Right ventricle myocardium superior (tissue), 1 donor: ENCODE measurements at regions not wholly inside any gene's neighbourhood (a gene's known extent, or its start where the extent isn't known, plus 50 kb on each side); places are given as distances from the start of the nearest gene placed in this dataset.

Experiments used
- ATAC-seq: fragments of 200-7000 bp; cut with Tn5 transposase; one replicate; pipeline ENCODE4 v1.9.1; 2020; ENCODE audit warnings: mild to moderate bottlenecking; ENCODE audit not compliant: poor library complexity
- DNase-seq: peaks from one replicate; pipeline ENCODE4 v3.0.0-alpha.2; 2020
- intact Hi-C: fragments of 100-400 bp; cut with DNase I; formaldehyde crosslinking; loops from one replicate; pipeline ENCODE4 v1.11.2; 2022
- donor health status: DM: no; HTN: yes; CAD: no; lungs with severe emphysema.

DNA sequence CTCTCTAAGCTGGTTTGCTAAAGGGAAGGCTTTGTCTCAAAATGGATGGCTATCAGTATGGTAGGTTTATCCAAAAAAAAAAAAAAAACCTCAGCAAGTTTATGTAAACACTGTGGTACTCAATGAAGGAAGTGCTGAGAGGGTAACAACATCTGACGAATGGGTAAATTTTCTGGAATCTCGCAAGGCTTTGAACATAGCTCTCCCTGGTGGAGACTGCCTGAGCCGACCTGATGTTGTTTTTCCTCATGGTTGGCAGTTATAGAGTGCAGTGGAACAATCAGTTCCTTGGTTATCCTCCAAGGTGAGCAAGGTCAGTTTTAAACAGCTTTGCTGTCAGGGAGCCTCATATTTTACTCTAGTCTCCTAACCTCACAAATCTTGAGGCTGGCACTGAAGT lies 94.6 kb downstream of the ZPLD1 start:
- DNase-seq (no peak), ATAC-seq (peak; percentile 82)
- intact Hi-C loops = no loop called here

DNA sequence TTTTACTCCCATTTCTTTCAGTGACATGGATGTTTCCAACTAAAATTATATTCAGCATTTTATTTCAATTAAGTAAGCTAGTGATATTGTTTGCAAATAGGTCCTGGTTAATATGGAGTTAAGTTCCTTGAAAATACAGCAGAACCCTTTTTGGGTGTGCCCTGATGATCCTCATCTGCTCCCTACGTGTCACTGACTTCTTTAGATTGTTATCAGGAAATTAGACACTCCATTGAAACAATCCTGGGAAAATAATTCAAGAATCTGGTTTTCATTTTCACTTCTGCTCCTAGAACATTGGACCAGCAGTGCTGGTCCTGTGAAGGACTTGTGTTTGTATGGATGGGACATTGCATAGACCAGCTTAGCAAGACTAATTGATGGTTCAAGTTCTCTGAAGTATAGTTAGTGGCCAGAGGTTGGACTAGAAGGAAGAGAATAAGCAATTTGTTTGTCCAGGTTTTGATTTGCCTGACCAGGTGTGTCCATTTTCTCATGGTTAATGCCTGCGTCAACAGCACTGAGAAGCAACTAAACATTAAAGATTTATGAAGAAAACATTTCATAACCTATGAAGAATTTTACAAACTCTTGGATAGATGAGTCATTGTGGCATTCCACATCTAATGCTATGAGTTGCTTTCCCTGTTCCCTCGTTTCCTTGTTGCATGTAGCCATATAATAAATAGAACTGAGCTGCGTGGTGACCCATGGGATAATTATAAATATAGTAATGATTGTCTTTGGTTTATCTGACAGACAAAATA lies 95.8 kb downstream of the ZPLD1 start:
- intact Hi-C loops = loop anchor here (10.0 kb wide), 1 partner anchor 736 kb away; no protein-coding TSS in a partner anchor
- ATAC-seq = no peak
- no peak for DNase-seq

DNA sequence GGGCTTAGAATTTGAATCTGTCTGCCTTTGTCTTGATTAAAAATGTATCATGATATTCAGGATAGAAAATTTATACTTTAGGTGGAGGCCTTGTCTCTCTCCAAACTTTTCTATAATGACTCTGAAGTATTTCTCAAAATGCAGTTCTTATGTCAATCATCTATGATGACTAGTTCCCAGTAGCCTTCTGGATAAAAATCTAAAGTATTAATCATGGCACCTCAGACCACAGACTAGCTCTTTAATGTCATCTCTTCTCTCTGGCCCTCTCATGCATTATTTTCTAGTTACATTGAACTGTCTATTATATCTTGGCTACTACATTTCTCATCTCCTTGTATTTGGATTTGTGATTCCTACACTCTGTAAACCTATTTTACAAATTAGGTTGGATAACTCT lies 96.9 kb downstream of the ZPLD1 start:
- ATAC-seq = no peak
- intact Hi-C loops = loop anchor here (10.0 kb wide), 1 partner anchor 737 kb away; no protein-coding TSS in a partner anchor
- DNase-seq = no peak

DNA sequence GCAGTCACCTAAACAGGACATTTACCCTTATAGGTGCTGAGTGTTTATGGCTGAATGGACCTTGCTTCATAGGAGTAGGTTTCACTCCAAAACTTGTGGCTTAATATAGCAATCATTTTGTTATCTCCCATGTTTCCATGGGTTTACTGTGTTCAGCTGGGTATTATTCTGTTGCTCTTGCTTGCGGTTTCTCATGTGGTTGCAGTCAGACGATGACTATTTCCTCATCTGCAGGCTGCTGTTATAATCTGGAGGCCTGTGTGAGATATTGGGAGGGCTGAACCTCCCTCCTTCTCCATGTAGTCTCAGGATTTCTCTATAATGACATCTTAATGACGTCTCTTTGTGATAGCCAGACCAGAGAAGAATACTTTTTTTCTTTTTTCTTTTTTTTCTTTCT lies 98.1 kb downstream of the ZPLD1 start:
- intact Hi-C loops = loop anchor here (10.0 kb wide), 1 partner anchor 738 kb away; no protein-coding TSS in a partner anchor
- ATAC-seq (no peak), DNase-seq (no peak)

DNA sequence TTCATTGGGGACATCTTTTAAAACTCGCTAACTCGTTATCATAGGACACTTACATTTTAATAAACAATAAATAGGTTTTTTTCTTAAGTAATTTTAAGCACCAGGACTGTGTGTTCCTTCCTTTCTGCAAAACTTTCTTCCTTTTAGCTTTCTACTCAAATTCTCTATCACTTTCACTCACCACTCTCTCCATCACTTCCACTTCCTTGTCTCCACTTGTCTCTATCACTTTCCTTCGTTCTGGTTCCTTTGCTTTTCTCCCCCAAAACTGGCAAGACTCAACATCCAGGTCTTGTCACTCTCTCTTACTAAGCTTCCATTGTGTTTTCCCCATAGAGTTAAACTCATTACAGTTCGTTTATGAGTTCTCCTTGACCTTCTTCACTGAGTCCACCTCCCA lies 99.0 kb downstream of the ZPLD1 start:
- DNase-seq = no peak
- intact Hi-C loops = loop anchor here (10.0 kb wide), 1 partner anchor 739 kb away; no protein-coding TSS in a partner anchor
- ATAC-seq = no peak

DNA sequence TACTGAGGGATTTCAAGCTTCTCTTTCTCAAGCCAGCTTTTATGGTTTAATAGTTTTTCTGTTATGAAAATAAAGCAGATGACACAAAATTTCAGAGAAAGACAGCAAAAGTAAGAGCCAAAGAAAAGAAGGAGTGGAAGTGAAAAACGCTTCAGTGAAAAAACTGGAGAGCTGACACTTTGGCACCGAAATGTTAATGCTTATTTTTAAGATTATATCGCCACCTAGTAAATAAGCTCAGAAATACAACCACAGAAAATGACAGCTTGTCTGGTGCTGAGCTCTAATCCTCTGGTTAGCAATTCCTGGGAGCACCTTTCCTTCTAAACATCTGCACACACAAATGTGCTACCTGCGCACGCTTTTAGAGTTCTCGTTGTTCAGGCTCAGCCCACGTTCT lies 101.6 kb downstream of the ZPLD1 start:
- DNase-seq (no peak), ATAC-seq (peak; percentile 67)
- intact Hi-C loops = loop anchor here (5.0 to 10.0 kb wide), 2 partner anchors 309 to 742 kb away; no protein-coding TSS in a partner anchor

DNA sequence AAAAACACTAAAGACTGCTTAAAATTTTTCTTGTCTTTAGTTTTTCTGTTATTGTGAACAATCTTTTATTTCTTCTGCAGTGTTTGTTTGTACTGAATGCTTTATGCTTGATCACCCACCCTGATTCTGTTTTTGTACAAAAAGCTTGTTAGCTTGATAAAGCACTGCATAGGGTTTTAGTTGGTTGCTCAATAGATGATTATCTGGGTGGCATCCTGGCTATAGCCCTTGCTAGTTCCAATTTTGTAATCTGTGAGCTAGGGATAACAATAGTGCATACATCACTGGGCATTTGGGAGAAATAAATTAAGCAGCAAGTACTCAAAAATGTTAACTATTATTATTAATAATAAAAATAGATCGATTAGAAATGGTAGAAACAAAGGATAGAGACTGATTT lies 102.3 kb downstream of the ZPLD1 start:
- intact Hi-C loops = loop anchor here (5.0 to 10.0 kb wide), 2 partner anchors 310 to 742 kb away; no protein-coding TSS in a partner anchor
- DNase-seq (no peak), ATAC-seq (no peak)

DNA sequence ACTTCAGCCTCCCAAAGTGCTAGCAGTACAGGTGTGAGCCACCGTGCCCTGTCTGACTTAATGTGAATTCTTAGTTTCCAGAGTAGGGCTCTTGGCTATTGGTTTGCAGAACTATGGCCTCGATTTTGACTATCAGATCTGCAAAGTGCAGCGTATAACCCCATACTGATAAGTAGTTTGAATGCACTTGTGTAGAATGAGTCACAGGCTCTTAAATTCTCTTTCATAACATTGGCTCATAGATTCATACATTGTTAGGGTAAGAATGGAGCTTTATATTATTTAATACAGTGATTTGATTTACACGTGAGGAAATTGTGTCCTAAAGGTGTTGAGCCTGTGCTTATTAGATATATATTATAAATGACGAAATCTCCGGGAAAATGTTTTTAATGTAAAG lies 109.9 kb downstream of the ZPLD1 start:
- no peak for DNase-seq
- no peak for ATAC-seq
- intact Hi-C loops = no loop called here

DNA sequence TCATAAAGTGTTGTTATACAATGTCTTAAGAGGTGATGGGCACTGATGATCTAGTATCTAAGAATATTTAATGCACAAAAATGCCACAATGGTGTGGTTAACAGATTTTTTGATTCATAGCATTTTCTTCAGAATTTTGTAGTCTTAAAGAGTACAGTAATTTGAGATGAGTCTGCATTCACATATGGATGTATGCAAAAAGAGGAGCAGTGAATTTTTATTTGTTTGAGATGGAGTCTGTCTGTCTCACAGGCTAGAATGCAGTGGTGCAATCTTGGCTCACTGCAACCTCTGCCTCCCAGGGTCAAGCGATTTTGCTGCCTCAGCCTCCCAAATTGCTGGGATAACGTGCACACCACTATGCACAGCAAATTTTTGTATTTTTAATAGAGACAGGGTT lies 110.5 kb downstream of the ZPLD1 start:
- intact Hi-C loops = no loop called here
- DNase-seq = no peak
- ATAC-seq = no peak

DNA sequence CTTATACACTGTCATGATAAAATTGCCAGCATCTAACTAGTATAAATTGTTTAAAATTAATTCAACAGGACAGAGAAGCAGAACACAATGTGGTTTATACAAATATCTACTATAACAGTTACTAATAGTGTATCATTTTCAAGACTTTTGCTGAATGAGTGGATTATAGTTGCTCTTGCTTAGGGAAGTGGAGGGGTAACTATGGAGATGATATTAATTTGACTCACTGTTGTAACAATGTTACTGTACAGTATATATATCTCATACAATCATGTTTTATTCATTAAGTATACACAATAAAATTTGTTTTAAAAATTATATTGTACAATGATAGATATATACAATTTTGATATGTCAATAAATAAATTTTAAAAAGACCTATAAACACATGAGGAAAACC lies 119.1 kb downstream of the ZPLD1 start:
- no peak for ATAC-seq
- DNase-seq = no peak
- intact Hi-C loops = no loop called here

DNA sequence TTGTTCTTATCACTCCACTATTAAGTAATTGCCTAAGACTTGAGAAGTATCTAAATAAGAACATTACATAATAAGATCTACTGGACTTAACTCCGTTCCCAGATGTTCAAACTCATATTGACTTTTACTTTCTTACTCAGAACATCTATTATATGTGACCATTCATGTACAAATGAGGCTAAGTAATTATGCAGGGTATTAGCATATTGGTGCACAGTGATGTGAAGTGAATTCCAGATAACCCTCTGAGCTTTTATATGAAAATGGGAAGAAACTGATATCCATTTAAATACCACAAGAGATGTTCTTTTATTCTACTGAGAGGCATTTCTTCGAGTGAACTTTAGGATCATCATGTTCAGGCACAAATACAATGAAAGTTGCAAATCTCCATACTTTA lies 135.7 kb downstream of the ZPLD1 start:
- intact Hi-C loops = no loop called here
- DNase-seq (no peak), ATAC-seq (no peak)

DNA sequence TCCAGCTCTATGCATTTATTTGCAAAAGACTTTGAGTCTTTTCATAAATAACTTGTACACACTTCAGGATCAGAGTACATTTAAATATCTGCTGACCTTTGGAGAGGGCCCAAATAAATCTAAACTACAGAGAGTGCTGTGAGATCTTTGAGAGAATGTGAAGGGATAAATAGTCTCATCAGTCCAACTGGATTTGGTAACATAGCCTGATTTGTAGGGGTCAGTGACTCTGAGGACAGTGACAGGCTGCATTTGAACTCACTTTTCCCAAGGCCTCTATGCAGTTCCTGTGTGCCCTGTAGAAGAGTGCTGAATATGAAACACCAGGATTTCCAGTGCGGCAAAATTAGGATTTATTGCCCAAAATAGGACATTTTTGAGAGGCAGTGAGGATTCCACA lies 136.2 kb downstream of the ZPLD1 start:
- ATAC-seq (no peak), DNase-seq (no peak)
- intact Hi-C loops = no loop called here

DNA sequence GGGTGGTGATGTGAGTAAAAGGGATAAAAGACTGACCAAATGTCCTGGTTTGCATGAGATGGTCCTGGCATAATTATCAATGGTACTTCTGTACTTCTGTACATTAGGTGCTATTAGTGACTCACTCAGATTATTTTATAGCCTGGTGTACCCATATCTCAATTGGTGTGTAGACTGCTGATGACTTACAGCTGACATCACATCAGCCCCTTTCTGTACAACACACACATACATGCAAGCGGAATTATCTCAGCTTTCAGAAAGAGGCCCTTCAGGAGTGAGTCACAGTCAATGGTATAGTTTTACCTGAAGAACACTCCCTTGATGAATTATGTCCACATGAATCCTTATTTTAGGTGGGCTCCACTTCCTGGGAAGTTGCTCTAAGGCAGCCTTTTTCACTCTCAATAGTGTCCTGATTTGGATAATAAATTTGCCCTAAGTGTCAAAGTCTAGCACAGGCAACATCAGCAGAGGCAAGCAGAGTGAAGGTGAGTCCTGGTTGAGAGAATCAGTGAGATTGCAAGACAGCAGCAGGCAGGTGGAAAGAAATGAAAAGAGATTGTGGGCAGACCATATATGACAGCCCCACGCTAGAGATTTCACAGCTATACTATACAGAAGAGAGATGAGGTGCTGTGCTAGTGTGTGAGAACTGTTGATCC lies 137.0 kb downstream of the ZPLD1 start:
- ATAC-seq (no peak), DNase-seq (no peak)

DNA sequence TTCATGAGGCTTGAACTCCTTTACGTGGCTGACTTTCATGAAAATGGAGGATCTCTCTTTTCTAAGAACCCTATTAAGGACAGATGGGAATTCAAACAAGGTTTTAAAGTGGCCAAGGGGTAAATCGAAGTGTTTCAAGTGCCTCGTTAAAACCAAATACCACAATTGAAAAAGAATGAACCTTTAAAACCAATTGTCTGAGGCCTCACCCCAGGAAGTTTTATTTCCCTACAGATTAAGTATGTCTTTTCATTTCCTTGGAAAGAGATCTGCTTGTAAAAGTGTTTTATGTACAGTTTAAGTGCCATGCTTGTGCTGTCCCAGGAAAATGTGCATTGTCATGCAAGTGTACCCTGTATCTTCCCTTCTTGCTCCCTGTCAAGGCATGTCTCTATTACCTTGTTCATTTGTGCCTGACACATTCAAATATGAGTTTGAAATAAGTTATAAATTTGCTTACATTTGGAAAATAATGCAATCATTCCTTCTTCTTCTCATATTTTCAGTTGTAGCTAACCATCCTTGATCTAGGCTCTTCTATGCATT lies 138.7 kb downstream of the ZPLD1 start:
- DNase-seq (no peak), ATAC-seq (no peak)
- intact Hi-C loops = no loop called here

More for the DNA sequence above, 137.0 kb downstream of the ZPLD1 start:
- intact Hi-C loops = no loop called here

DNA sequence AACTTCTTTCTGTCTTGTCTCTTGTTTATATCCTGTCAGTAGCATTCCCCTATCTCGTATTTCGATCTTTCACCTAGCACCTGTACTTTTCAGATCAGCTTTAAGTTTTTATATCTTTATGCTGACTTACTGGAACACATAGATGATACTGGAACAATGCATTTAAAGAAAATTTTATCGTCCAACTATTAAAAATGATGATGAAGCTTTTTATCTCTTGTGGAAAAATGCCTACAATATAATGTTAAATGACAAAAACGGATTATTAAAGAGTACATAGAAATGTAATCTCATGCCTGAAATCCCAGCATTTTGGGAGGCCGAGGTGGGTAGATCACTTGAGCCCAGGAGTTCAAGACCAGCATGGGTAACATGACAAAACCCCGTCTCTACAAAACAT lies 139.5 kb downstream of the ZPLD1 start:
- ATAC-seq (no peak), DNase-seq (no peak)
- intact Hi-C loops = no loop called here

DNA sequence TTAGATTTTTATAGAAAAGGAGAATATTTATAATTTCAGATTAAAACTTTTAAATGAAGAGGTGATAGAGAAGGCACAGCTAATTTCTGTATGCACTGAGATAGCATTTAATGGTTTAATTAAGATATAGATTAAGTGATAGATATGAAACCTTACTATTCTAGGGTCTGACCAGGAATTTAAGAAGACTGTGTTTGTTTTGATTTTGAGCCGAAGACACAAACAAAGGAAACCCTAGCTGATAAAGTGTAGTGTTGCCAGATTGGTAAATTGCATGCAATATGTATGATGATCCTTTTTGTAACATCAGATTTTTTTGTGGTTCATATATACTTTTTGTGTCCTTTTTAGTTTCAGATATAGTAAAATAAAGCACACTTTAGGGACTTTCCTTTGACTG lies 141.8 kb downstream of the ZPLD1 start:
- DNase-seq (no peak), ATAC-seq (no peak)
- intact Hi-C loops = no loop called here

DNA sequence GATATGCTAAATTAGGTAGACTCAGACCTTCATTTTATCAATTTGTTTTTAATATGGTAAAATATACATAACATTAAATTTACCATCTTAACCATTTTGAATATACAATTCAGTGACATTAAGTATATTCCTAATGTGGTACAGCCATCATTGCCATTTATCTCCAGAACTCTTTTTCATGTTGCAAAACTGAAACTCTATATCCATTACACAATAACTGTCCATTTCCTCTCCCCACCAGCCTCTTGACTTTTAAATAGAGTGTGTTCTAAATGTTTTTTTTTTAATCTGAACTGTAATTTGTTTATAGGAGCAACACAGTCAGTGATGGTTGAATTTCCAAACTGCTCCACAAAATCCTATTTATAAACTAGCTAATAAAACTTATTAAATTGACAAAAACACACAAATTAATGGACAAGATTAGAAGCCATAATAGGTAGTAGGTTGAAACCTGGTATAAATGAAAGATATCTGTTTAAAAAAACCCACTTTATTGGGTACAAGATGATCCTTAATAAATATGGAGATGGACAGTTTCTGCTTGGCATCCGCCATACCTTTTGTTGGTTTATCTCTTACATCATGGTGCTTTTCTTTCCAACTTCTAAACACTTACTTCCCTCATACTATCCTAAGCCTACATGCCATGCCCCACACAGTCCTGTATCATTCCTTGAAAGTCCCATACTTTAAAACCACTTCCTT lies 142.4 kb downstream of the ZPLD1 start:
- DNase-seq (no peak), ATAC-seq (no peak)
- intact Hi-C loops = no loop called here

DNA sequence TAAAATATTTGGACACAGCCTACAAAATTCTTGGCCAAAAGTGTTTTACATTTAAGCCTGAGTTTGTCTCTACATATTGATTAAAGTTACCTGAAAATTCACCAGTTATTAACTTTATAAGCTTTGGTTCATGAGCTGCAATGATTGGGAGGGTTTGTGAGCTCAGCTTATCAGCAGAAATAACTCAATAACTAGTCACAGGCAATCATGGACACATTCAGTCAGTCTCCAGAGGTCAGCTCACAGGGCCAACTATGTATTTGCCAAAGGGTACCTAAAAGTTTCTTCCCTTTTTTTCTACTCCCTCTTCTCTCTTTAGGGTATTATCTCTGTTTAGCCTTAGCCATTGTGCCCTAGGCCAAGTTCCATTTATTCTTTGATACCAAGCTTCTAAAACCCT lies 145.9 kb downstream of the ZPLD1 start:
- ATAC-seq (no peak), DNase-seq (no peak)
- intact Hi-C loops = no loop called here

DNA sequence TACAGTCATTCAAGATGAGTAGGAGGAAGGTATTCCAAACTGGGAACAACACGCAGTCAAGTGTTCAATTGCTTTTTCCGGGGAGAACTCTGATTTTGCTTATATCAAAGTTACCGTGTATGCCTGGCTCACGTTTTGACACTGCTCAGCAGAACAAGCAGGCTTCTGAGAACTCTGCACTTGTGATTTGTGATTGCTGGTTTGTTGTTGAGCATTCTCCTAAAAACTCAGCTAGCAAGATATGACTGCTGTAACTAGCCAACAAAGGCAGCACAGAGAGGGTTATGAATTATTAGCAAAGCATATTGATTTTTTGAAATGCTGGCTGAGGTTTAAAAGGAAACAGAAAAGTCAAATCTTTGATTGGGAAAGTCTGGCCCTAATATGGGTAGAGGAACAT lies 151.7 kb downstream of the ZPLD1 start:
- intact Hi-C loops = no loop called here

More for the DNA sequence above, 151.7 kb downstream of the ZPLD1 start:
- DNase-seq (no peak), ATAC-seq (no peak)
